Bronchial epithelial cell (primary cell): ENCODE measurements at regions not wholly inside any gene's neighbourhood (a gene's known extent, or its start where the extent isn't known, plus 50 kb on each side); places are given as distances from the start of the nearest gene placed in this dataset.
"Not testable (repeated sequence)": the region's sequence is repeated elsewhere in the genome, so short reads cannot be mapped to it uniquely, and the experiment has no call there.

Experiments
- DNase-seq: peaks from one replicate; pipeline ENCODE4 v3.0.0-alpha.2; 2010; ENCODE audit warnings: low read depth
- FAIRE-seq: peaks from 2 replicates; lab custom pipeline; 2011; peaks lifted over from hg19 to GRCh38; lab: Jason Lieb, UNC
- H3K27me3 ChIP-seq: 2 replicates; pipeline ENCODE4 v1.5.1; 2011; ENCODE audit warnings: low read length; ENCODE audit not compliant: control insufficient read depth, insufficient read depth
- H3K36me3 ChIP-seq: 2 replicates; pipeline ENCODE4 v1.5.1; 2011; ENCODE audit warnings: low read length; ENCODE audit not compliant: control insufficient read depth, insufficient read depth
- H3K4me3 ChIP-seq: 2 replicates; pipeline ENCODE4 v1.5.1; 2011; ENCODE audit warnings: mild to moderate bottlenecking, low read depth, low read length, control low read depth
- TF ChIP-seq, protein P1 (sequence below): IDR thresholded peaks from 2 replicates; pipeline ENCODE4 v1.5.1; 2011; ENCODE audit warnings: mild to moderate bottlenecking, moderate library complexity, low read length, control low read depth, inconsistent platforms; ENCODE audit not compliant: insufficient read depth, severe bottlenecking

DNA sequence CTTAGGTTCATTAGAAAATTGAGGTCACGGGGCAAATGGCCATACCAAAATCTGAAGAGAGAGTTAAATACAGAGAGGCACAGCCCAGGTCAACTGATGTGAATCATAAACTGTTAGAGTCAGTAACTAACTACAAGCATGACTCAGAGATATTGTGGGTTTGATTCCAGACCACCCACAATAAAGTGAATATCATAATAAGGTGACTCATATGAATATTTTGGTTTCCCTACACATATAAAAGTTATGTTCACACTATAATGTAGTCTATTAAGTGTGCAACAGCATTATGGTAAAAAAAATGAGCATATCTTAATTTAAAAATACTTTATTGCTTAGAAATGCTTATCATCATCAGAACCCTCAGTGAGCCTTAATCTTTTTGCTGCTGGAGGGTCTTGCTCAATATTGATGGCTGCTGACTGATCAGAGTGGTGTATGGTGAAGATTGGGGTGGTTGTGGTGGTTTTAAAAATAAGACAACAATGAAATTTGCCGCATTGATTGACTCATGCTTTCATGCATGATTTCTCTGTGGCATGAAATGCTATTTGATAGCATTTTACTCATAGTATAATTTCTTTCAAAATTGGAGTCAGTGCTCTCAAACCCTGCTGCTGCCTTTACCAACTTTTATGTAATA lies 53.1 kb upstream of the EDIL3 start:
- TF ChIP-seq, protein P1, sequence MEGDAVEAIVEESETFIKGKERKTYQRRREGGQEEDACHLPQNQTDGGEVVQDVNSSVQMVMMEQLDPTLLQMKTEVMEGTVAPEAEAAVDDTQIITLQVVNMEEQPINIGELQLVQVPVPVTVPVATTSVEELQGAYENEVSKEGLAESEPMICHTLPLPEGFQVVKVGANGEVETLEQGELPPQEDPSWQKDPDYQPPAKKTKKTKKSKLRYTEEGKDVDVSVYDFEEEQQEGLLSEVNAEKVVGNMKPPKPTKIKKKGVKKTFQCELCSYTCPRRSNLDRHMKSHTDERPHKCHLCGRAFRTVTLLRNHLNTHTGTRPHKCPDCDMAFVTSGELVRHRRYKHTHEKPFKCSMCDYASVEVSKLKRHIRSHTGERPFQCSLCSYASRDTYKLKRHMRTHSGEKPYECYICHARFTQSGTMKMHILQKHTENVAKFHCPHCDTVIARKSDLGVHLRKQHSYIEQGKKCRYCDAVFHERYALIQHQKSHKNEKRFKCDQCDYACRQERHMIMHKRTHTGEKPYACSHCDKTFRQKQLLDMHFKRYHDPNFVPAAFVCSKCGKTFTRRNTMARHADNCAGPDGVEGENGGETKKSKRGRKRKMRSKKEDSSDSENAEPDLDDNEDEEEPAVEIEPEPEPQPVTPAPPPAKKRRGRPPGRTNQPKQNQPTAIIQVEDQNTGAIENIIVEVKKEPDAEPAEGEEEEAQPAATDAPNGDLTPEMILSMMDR = no peak
- FAIRE-seq (no peak), DNase-seq (peak; percentile 89)
- no peaks in the 10 kb centered on the region for H3K27me3 ChIP-seq
- no peak overlapping the region for H3K4me3 ChIP-seq
- no peaks in the 10 kb centered on the region for H3K36me3 ChIP-seq

DNA sequence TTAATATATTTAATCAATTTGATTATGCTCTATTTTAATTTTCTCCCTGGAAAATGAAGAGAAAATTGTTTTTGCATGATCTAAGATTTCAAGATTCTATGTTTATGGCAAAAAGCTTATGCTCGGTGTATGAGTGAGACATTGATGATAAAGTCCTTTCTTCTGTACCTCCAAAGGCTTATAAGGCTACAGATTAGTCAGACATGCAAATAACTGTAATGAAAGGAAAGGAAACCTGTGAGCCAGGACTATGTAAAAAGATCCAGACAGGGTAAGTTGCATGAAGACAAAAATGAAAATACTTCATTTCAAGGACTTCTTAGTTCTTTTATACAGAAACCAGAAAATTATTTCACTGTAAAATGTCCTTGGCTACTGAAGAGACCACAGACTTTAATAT lies 52.2 kb upstream of the EDIL3 start:
- DNase-seq (peak; percentile 73), FAIRE-seq (no peak)
- no peak overlapping the region for H3K4me3 ChIP-seq
- TF ChIP-seq, protein P1 = no peak
- no peaks in the 10 kb centered on the region for H3K36me3 ChIP-seq
- no peaks in the 10 kb centered on the region for H3K27me3 ChIP-seq

DNA sequence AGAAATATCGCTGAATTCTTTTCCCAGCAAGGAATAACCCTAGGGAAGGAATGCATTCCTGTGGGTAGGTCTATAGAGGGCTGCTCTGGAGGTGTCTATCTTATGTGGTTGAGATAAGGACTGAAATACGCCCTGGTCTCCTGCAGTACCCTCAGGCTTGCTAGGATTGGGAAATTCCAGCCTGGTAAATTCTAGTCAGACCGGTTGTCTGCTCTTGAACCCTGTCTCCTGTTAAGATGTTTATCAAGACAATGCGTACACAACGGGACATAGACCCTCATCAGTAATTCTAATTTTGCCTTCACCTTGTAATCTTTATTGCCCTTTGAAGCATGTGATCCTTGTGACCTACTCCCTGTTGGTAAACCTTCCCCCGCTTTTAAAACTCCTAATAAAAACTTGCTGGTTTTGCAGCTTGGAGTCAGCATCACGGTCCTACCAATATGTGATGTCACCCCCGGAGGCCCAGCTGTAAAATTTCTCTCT lies 51.2 kb upstream of the EDIL3 start:
- not testable (repeated sequence) for H3K4me3 ChIP-seq, H3K27me3 ChIP-seq, FAIRE-seq, H3K36me3 ChIP-seq
- DNase-seq = peak; percentile 35
